Urothelium cell line (cell line): ENCODE measurements at regions not wholly inside any gene's neighbourhood (a gene's known extent, or its start where the extent isn't known, plus 50 kb on each side); places are given as distances from the start of the nearest gene placed in this dataset.
"Not testable (repeated sequence)": the region's sequence is repeated elsewhere in the genome, so short reads cannot be mapped to it uniquely, and the experiment has no call there.

Experiments used
- DNase-seq: peaks from one replicate; pipeline ENCODE4 v3.0.0; 2011; ENCODE audit warnings: low spot score, mixed read lengths
- FAIRE-seq: peaks from 2 replicates; lab custom pipeline; 2011; peaks lifted over from hg19 to GRCh38; lab: Jason Lieb, UNC

DNA sequence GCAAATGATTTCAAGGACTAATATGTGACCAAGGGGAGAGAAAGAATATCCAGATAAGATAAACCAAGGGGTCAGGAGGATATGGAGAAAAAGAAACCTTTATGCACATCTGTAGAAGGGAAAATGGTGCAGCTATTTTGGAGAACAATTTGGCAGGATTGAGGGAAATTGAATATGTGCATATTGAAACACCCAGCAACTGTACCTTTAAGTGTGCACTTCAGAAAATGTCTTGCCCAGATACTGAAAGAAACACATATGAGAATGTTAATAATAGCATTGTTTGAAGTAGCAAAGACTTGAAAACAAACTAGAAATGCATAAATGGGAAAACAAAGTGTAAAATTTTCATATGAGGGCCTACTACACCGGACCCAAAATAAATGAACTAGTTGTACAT, 599.6 kb downstream of the PSAT1 start:
- FAIRE-seq (no peak), DNase-seq (no peak)

- FAIRE-seq (no peak), DNase-seq (no peak)
These were observed 601.3 kb downstream of the PSAT1 start for GRCh38 chr9:78898234-78898633.

DNA sequence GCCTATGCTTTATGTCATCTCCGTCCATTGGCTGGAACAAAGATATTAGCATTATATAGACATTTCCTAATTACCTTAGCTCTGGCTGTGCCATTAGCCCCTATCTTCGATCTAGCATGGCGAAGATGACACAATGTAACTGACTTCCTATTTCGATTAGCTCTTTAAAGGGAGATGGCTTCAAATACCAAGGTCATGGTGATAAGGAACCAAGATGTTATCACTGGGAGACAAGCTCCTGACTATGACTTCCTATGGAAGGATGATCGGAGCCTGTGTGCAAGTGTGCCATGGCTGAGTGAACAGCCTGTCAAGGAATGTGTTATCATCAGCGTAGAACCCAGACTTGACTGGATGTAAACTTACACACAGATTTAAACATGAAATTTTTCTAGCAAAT, 602.1 kb downstream of the PSAT1 start:
- FAIRE-seq = no peak

DNA sequence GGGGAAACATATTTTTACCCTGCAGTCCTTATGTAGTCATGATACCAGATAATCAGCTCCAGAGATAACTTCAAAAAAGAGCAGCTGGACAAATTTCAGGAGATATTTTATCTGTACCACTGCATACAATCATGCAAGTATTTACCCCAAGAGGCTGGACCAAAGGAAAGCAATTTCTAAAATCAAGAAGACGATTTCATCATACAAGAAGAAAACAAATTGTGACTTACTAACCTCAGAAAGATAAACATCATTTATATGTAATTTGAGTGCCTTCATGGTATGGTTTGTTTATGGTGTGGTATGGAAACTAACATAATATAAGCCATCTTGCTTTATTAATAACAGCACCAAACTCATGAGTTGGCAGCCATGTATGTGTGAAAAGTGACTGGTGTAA, 603.6 kb downstream of the PSAT1 start:
- FAIRE-seq (no peak), DNase-seq (no peak)

More for the DNA sequence above, 602.1 kb downstream of the PSAT1 start:
- no peak for DNase-seq

- no peak for FAIRE-seq
These were observed 605.1 kb downstream of the PSAT1 start for GRCh38 chr9:78902051-78902450.

DNA sequence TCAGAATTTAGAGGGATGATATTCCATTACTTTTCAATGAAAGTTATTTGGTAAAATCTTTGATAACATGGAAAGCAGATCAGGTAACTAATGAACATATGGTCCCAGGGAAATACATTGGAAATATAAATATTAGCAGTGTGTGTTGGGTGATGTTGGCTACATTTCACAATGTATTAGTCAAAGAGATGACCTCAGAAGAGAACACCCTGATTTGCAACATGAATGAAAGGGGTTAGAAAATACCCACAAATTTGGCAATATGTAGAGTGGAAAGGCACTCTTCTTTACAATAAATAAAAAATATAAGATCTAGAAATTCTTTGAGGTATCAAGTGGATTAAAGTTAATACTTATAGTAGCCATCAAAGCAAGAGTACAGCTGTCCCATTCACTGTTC, 606.7 kb downstream of the PSAT1 start:
- DNase-seq (no peak), FAIRE-seq (no peak)

More at GRCh38 chr9:78902051-78902450, 605.1 kb downstream of the PSAT1 start:
- no peak for DNase-seq

DNA sequence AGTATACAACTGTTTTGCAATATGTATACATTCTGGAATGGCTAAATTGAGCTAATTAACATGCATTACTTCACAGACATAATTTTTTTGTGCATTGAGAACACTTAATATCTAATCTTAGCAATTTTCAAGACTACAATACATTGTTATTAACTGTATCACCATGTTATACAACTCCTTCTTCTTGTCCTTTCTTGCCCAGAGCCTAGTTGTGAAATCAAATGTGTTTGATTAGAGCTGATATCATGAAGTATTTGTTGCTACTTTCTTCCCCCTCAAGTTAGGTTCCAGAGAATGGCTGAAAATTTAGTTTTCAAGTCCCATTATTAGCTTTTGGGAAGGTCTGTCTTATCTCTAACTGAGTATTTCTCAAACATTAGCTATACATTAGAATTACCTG, 607.8 kb downstream of the PSAT1 start:
- DNase-seq (no peak), FAIRE-seq (no peak)

DNA sequence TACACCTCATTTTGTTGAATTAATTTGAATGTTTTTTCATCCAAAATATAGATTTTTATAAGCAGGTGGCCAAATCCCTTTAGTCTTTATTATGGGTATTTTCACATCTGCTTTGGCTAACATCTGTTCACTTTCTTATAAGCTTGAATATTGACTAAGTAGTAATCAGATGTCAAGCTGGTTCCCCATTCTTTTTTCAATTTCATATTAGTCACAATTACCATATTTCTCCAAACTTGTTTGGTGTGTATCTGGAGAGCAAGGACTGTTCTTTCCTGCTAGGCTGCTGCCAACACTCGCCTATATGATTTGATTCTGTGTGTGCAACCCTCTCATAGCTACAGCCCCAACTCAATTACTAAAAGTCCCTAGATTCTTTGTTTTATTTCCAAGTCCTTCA, 608.5 kb downstream of the PSAT1 start:
- DNase-seq = no peak
- FAIRE-seq = no peak

- FAIRE-seq (no peak), DNase-seq (no peak)
These were observed 609.2 kb downstream of the PSAT1 start for GRCh38 chr9:78905986-78906755.

- FAIRE-seq = no peak
- DNase-seq = no peak
These were observed 612.6 kb downstream of the PSAT1 start for GRCh38 chr9:78909566-78909965.

GRCh38 chr9:78916884-78917283, 620.0 kb downstream of the PSAT1 start:
- FAIRE-seq, DNase-seq: not testable (repeated sequence)

- no peak for DNase-seq
- FAIRE-seq = no peak
These were observed 622.1 kb downstream of the PSAT1 start for GRCh38 chr9:78918976-78919375.

DNA sequence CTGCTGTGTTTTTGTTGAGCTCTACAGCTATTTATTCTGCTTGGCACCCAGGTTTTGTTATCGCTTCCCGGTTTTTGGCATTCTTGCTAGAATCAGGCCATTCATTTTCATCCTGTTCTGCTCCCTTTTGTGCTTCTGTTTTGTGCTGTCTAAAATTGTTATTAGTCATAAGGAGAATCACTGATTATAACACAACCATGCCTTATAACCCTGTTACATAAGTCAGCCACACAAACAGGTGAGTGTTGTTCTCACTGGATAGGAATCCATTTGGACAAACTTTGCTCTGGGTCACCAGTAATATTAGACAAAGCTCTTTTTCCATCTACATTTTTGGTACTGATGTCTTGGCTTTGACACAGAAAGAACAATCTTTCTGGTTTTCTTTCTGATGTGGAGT, 622.8 kb downstream of the PSAT1 start:
- peak; percentile 44 for DNase-seq
- FAIRE-seq = no peak

- FAIRE-seq (no peak), DNase-seq (no peak)
These were observed 624.4 kb downstream of the PSAT1 start for GRCh38 chr9:78921341-78921740.

DNA sequence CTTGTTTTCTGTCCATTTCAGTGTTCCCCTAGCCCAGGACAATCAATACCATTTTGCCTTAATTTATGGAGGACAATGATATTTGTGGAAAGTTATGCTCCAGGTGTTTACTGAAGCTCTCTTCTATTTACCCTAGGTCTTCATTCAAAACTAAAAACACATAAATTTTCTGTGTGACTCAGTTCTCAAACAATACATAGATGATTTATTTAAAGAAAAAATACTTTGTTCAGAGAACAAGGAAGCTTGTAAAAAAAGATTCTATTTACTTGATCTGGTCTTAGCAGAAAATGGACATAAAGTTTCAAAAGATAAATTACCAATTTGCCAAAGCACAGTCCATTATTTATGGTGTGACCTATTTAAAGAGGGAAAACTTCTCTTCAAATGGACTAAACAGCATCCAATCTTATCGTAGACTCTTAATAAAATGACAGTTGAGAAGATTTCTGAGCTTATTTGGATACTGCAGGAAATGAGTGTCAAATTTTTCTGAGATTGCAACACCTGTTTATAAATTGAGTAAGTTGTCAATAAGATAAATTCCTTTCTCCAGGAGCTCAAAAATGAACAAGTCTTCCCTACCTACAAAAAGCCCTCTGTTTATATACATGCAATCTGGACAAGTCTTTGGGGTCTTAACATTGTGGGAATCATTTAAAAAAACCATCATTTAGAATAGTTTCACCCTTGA, 627.2 kb downstream of the PSAT1 start:
- DNase-seq (no peak), FAIRE-seq (no peak)

GRCh38 chr9:78927099-78927940, 630.4 kb downstream of the PSAT1 start:
- DNase-seq (no peak), FAIRE-seq (no peak)

- DNase-seq (no peak), FAIRE-seq (no peak)
These were observed 631.9 kb downstream of the PSAT1 start for GRCh38 chr9:78928625-78929405.

DNA sequence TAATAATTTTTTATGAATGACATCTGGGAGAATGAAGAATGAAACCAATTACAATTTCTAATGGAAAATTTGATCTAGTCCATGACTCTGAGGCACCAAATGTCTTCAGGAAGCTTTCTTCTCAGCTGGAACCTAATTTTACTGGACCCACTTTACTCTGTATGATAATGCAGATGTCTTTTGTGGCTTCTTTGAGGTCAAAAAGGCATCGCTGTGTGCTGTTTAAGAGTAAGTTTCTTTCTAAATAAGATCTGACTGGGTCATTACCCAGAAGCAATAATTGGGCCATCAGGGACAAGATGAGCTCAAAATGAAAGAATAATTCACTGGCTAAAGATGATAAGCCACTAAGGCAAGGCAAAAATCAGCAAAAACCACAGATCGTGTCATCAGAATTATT, 633.4 kb downstream of the PSAT1 start:
- FAIRE-seq = no peak

GRCh38 chr9:78932849-78933627, 636.1 kb downstream of the PSAT1 start:
- FAIRE-seq = no peak

More for the DNA sequence above, 633.4 kb downstream of the PSAT1 start:
- DNase-seq = no peak

GRCh38 chr9:78934880-78935279, 636.9 kb upstream of the TLE4 start:
- FAIRE-seq = no peak

More at GRCh38 chr9:78932849-78933627, 636.1 kb downstream of the PSAT1 start:
- peak; percentile 41 for DNase-seq

More at GRCh38 chr9:78934880-78935279, 636.9 kb upstream of the TLE4 start:
- no peak for DNase-seq
